Coronary artery (tissue), 2 donors: ENCODE measurements at regions not wholly inside any gene's neighbourhood (a gene's known extent, or its start where the extent isn't known, plus 50 kb on each side); places are given as distances from the start of the nearest gene placed in this dataset.

Experiments used
- DNase-seq: peaks from one replicate; pipeline ENCODE4 v3.0.0-alpha.2; 2017; ENCODE audit warnings: low spot score
- H3K27ac ChIP-seq, 2 donors: fragments of 200-600 bp; sonication (generic); one replicate each; pipeline ENCODE4 v1.5.1; 2016 to 2019
- H3K4me3 ChIP-seq: fragments of 200-600 bp; sonication (generic); 2 replicates; pipeline ENCODE4 v1.5.1; 2016; ENCODE audit warnings: mild to moderate bottlenecking, moderate library complexity
- TF ChIP-seq, protein P1 (sequence below): fragments of 200-600 bp; sonication (generic); IDR thresholded peaks from one replicate; pipeline ENCODE4 v1.5.1; 2019; ENCODE audit warnings: antibody characterized with exemption

DNA sequence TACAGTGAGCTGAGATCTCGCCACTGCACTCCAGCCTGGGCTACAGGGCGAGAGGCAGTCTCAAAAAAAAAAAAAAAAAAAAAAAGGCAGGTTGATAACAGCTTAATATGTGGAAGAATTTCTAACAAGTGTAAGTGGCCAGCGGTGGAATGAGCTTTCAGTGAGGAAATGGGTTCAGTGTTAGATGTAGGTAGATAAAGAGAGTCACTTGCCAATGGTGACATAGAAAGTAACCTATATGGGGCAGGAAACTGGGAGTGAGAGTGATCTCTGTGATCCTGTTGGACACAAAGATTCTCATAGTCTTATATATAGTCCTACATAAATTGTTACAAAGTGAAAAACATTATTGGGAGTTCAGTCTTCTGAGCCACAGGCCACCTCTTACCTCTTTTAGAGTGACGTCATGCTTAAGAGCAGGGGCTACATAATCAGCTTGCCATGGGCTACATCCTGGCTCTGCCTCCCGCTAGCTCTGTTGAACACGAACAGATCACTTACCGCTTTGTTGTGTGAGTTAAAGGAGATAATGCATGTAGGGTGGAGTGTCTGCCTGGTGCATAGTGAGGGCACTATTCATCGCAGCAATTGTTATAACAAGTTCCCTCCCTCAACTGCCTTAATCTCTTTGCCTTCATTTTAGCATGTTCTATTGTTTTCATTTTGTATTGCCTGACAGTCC is 110.2 kb upstream of the ELAC2 start:
- no peak overlapping the region for H3K4me3 ChIP-seq
- TF ChIP-seq, protein P1, sequence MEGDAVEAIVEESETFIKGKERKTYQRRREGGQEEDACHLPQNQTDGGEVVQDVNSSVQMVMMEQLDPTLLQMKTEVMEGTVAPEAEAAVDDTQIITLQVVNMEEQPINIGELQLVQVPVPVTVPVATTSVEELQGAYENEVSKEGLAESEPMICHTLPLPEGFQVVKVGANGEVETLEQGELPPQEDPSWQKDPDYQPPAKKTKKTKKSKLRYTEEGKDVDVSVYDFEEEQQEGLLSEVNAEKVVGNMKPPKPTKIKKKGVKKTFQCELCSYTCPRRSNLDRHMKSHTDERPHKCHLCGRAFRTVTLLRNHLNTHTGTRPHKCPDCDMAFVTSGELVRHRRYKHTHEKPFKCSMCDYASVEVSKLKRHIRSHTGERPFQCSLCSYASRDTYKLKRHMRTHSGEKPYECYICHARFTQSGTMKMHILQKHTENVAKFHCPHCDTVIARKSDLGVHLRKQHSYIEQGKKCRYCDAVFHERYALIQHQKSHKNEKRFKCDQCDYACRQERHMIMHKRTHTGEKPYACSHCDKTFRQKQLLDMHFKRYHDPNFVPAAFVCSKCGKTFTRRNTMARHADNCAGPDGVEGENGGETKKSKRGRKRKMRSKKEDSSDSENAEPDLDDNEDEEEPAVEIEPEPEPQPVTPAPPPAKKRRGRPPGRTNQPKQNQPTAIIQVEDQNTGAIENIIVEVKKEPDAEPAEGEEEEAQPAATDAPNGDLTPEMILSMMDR: no peak
- DNase-seq: no peak
- no peak overlapping the region for H3K27ac ChIP-seq

DNA sequence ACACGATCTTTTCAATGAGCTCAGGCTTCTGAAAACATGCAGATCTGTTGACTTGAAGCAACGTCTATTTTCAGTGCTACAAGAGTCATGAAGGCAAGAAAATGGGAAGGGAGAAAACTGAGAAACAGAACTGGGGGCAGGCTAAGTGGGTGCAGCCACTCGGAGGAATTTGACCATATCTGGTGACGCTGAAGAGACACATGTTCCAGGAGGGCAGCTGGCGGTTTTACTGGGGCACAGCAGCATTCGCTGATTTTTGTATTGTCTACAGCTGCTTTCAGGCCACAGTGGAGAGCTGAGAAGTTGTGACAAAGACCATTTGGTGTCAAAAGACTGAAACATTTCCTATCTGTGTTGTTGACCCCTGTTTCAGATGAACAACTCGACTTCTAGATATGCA is 103.0 kb upstream of the ELAC2 start:
- H3K27ac ChIP-seq: no peak overlapping the region
- TF ChIP-seq, protein P1: no peak
- H3K4me3 ChIP-seq: no peak overlapping the region
- no peak for DNase-seq

DNA sequence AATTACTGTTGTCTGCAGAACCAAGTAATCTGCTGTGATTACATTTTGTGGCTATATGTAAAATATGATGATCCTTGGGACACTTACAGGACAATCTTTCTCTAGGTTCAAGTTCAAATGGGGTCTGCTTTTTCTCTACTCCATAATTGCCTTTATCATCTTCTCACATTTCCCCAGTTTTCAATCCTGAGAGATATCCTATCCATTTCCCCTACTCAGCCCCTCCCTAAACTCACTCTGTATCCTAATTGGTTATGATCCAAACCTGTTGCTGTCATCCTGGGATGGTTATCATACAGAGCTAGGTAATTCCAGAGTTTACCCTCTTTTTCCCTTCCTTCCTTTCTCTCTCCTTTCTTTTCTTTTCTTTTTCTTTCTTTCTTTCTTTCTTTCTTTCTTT is 100.5 kb upstream of the ELAC2 start:
- H3K4me3 ChIP-seq: no peak overlapping the region
- H3K27ac ChIP-seq: no peak overlapping the region
- TF ChIP-seq, protein P1: no peak
- DNase-seq: no peak

DNA sequence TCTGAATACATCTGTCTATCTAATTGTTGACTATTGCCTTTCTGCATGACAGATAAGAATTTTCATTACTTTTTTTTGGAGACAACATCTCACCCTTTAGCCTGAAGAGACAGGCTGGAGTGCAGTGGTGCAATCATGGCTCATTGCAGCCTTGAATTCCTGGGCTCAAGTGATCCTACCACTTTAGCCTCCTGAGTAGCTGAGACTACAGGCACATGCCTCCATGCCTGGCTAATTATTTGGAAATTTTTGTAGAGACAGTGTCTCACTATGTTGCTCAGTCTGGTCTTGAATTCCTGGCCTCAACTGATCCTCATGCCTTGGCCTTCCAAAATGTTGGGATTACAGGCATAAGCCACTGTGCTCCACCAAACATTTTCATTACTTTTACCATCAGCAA is 99.8 kb upstream of the ELAC2 start:
- DNase-seq: no peak
- TF ChIP-seq, protein P1: no peak

DNA sequence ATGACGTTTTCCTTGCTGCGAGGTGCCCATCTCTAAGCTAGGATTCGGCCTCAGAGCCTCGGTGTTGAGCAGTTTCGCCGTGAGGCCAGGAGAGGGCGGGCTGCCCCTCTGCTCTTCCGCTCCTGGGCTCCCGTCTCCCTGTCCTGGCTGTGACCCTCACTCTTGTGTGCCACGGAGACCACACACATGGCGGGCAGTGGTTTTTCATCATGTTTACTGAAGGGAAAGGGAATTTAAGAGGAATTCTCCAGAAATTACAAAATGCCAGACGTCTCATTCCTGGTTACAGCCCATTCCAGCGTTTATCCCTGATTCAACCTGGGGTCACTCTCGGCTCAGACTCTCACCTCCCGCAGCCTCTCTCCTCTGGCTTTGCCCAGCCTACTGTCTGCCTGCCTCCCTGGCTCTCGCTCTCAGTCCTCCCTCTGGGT is 96.8 kb upstream of the ELAC2 start:
- DNase-seq: no peak
- Histone ChIP-seq H3K4me3 (no peak overlapping the region), H3K27ac (no peak overlapping the region)
- TF ChIP-seq, protein P1: no peak

More for the DNA sequence above, 99.8 kb upstream of the ELAC2 start:
- H3K4me3 ChIP-seq: no peak overlapping the region
- H3K27ac ChIP-seq: no peak overlapping the region

DNA sequence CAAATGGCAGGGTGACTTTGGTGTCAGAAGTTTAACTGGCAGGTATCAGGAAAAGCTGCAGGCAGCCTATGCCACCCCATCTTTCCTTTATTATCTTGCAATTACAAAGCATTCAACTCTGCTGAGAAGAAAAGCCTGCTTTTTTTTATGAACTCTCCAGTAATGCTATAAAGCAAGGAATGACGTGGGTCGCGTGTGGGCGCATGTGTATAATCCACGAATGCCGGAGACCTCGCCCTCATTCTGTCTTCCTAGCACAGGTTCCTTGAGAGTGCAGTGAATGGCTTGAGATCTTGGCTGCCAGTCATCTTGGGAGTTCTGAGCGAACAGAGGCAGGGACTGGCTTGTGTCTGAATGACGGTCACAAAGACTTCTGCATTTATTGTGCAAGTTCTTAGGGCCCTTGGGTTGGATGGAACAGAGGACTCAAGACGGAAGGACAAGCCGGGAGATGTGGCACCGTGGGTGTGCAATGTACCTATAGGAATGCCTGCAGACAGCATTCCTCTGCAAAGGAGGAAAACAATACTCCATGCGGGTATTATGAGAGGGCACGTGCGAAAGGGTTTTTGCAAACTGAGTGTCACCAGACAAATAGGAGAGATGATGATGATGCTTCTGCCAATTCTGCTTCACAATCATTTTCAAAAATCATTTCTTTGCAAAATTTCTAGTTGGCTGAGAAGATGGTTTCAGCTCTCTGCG is 96.1 kb upstream of the ELAC2 start:
- TF ChIP-seq, protein P1: no peak
- Histone ChIP-seq H3K27ac (no peak overlapping the region), H3K4me3 (no peak overlapping the region)
- no peak for DNase-seq

DNA sequence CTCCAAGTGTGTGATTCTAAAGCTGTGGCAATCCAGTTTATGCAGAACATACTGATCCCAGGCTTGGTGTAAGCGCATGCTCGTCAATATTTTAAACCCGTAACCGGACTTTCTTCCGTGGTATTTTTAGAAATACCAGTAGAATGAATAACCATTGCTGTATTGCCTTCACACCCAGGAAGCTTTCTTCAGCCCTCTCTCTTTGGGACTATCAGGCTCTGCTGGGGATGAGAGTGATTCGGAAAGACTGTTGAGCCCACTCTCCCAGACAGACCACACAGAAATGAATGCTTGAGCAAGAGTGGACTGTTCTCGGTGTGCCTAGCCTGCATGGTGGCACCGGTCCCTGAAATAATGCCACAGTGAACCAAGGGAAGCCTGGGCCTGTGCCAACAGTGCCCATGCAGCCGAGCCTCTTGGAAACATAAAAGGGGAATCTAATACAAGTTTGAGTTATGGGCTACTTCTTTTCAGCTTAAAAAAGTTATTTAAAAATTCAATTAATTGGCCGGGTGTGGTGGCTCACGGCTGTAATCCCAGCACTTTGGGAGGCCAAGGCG is 89.9 kb upstream of the ELAC2 start:
- TF ChIP-seq, protein P1: no peak
- Histone ChIP-seq H3K27ac (no peak overlapping the region), H3K4me3 (no peak overlapping the region)
- DNase-seq: no peak
